ENCODE measurements at regions not wholly inside any gene's neighbourhood (a gene's known extent, or its start where the extent isn't known, plus 50 kb on each side); places are given as distances from the start of the nearest gene placed in this dataset.

DNA sequence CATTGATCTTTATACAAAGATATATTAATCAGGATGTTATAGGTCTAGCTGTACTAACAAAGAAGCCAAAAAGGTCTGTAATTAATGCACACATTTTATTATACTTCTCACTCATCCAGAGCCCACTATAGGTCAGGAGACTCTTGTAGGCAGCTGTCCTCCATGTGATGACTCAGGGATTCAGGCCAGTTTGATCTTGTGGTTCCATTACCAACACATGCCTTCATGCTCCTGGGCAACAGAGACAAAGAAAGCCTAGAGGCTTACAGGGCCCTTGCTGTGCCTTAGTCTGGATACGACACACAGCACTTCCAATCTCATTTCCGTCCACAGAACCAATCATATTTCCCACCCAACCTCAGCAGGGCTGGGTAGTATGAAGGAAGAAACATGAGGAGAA is 150.3 kb upstream of the NCAM1 start:
- TF ChIP-seq, protein P1, sequence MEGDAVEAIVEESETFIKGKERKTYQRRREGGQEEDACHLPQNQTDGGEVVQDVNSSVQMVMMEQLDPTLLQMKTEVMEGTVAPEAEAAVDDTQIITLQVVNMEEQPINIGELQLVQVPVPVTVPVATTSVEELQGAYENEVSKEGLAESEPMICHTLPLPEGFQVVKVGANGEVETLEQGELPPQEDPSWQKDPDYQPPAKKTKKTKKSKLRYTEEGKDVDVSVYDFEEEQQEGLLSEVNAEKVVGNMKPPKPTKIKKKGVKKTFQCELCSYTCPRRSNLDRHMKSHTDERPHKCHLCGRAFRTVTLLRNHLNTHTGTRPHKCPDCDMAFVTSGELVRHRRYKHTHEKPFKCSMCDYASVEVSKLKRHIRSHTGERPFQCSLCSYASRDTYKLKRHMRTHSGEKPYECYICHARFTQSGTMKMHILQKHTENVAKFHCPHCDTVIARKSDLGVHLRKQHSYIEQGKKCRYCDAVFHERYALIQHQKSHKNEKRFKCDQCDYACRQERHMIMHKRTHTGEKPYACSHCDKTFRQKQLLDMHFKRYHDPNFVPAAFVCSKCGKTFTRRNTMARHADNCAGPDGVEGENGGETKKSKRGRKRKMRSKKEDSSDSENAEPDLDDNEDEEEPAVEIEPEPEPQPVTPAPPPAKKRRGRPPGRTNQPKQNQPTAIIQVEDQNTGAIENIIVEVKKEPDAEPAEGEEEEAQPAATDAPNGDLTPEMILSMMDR (IDR thresholded peaks at IDR 0.05; ENCODE audit: insufficient read depth, missing control alignments), result no peak
- DNase-seq (ENCODE audit: insufficient read length, low spot score) (no peak), FAIRE-seq (no peak)

DNA sequence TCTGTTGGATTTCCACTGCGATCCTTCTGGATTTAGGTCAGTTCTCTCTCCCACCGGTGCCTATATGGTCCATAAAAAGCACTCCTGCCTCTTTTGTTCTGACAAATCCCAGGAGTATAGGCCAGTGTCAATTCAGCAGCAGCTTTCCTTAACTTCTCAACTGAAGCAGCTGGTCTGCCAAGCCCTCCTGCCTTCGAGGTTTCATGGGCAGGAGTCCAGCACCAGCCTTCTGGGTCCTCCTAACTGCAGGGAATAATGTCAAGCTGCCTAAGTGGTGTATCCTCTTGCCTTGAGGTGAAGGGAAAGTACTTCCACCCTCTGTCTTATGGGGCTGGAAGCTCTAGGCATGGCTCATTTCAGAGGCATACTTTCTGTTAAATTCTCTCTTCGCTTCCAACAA is 149.4 kb upstream of the NCAM1 start:
- FAIRE-seq, result no peak
- DNase-seq (ENCODE audit: insufficient read length, low spot score), result no peak
- TF ChIP-seq, protein P1 (IDR thresholded peaks at IDR 0.05; ENCODE audit: insufficient read depth, missing control alignments), result no peak

DNA sequence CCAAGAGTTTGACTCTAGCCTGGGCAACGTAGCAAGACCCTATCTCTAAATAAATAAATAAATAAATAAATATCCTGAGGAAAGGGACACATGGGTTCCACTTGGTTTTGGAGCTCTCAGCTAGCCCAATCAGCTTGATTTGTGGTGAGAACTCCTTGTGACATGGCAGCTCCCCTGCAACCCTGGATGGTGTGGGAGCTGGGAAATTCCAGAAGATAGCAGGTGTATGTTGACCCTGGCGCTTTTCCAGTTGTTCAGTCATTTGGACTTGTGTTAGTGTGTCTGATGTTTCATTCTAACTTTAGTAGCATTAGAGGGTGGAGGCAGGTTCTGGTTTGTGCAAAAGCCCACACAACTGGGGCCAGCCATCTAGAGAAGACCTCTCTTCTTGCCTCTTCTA is 148.5 kb upstream of the NCAM1 start:
- DNase-seq (ENCODE audit: insufficient read length, low spot score) (no peak), FAIRE-seq (no peak)
- TF ChIP-seq, protein P1 (IDR thresholded peaks at IDR 0.05; ENCODE audit: insufficient read depth, missing control alignments), result no peak

DNA sequence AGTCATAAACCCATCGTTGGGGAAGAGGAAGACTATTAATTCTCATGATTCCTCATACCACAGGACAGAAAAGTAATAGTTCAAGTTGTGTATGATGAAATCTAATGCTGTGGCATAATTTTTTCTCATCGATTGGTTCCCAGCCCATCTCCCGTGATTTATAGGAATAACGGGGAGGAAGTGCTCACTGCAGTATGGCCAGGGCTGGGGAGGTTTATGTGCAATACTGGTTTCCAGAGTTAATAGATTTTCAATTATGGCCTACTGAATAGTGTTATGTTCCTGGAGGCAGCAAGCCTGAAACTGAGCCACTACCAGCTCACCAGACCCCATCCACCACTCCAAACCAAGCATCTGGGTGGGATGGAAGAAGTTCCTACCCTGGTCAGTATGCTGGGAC is 147.1 kb upstream of the NCAM1 start:
- FAIRE-seq (no peak), DNase-seq (ENCODE audit: insufficient read length, low spot score) (no peak)
- TF ChIP-seq, protein P1 (IDR thresholded peaks at IDR 0.05; ENCODE audit: insufficient read depth, missing control alignments), result no peak

DNA sequence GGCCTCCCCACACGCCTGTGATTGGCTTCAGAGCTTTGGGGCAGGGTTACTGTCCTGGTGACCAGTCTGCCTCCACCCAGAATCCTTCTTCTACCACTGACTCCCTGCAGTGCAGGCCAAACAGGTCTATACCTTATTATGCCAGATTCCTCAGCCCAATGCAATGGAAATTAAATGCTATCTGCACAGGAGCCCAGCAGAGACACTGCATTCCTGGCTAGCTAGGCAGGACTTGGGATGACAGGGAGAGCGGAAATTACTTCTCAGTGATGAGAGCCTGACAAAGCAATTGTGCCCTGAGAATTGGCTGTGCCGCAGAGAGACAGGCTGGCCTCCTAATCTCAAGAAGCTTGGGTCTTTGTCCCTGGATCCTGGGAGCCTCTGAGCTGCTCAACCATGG is 143.8 kb upstream of the NCAM1 start:
- DNase-seq (ENCODE audit: insufficient read length, low spot score) (no peak), FAIRE-seq (no peak)
- TF ChIP-seq, protein P1 (IDR thresholded peaks at IDR 0.05; ENCODE audit: insufficient read depth, missing control alignments), result no peak

DNA sequence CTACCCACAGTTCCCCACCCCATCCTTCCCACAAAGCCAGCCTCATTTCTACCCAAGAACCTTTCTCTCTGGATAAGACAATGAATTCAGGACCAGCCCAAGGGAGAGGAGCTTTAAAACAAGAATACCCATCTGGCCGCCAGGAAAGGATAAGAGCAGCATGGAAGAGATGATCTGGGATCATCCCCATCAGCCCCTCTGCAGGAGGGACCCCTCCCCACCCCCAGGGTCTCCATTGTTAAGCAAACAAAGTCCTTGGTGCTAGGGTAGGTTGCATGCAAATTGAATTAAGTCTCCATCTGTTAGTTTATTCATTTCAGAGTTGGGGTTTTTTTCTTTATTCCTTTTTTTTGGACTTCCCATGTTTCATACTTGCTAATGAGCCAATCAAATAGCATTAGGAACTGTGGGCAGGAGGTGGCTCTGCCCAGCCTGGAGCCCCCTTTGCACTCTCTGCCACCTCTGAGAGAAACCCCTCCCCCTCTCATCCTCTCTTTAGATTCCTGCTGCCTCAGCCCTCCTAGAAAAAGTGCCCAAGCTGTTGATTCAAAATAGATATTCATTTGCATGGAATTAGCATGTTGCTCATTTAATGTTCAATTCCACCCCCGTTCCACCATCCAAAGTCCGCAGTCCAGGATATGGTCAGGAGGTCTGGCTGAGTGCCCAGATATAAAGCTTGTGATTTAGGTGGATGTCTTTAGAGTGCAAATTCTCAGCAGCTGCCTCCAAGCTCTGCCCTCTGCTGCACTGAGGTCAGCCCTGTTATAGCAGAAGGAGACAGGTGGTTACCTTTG is 138.5 kb upstream of the NCAM1 start:
- TF ChIP-seq, protein P1 (IDR thresholded peaks at IDR 0.05; ENCODE audit: insufficient read depth, missing control alignments), result no peak
- FAIRE-seq, result peak; percentile 53
- peak; percentile 43 for DNase-seq (ENCODE audit: insufficient read length, low spot score)

DNA sequence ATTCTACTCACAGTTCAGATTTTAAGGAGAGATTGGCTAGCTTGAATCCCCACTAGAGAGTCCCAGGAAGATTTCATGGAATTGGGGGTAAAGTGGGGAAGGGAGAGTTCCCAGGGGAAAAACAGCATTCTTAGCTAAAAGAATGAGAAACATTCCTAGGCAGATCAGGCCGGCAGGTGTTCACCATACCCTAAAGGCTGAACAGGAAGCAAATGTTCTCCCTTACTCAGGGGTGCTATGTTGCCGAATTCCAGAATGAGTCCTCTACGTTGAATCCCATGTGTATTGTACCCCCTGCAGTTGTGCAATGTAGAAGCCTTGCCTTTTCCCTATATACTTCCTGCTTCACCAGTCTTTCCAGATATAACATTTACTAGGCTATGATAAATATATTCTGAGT is 135.2 kb upstream of the NCAM1 start:
- DNase-seq (ENCODE audit: insufficient read length, low spot score) (no peak), FAIRE-seq (no peak)
- TF ChIP-seq, protein P1 (IDR thresholded peaks at IDR 0.05; ENCODE audit: insufficient read depth, missing control alignments), result no peak

All from D721Med (cell line).